Endothelial cell (in vitro differentiated cells): ENCODE measurements at regions not wholly inside any gene's neighbourhood (a gene's known extent, or its start where the extent isn't known, plus 50 kb on each side); places are given as distances from the start of the nearest gene placed in this dataset.

Experiments
- DNase-seq: peaks from one replicate; pipeline ENCODE4 v3.0.0; 2021; ENCODE audit warnings: low spot score
- H3K27ac Mint-ChIP-seq: one replicate; pipeline ENCODE4 v1.8.0; 2021; ENCODE audit warnings: mixed read lengths, inconsistent platforms; ENCODE audit not compliant: unreplicated experiment
- H3K27me3 Mint-ChIP-seq: one replicate; pipeline ENCODE4 v1.8.0; 2021; ENCODE audit warnings: mild to moderate bottlenecking, moderate library complexity, mixed read lengths, inconsistent platforms; ENCODE audit not compliant: unreplicated experiment
- H3K36me3 Mint-ChIP-seq: one replicate; pipeline ENCODE4 v1.8.0; 2021; ENCODE audit warnings: mild to moderate bottlenecking, low read depth, mixed read lengths, inconsistent platforms; ENCODE audit not compliant: unreplicated experiment
- H3K4me1 Mint-ChIP-seq: one replicate; pipeline ENCODE4 v1.8.0; 2021; ENCODE audit warnings: mild to moderate bottlenecking, mixed read lengths, inconsistent platforms; ENCODE audit not compliant: unreplicated experiment
- H3K4me3 Mint-ChIP-seq: one replicate; pipeline ENCODE4 v1.8.0; 2021; ENCODE audit warnings: mild to moderate bottlenecking, mixed read lengths, inconsistent platforms; ENCODE audit not compliant: unreplicated experiment
- H3K9me3 Mint-ChIP-seq: one replicate; pipeline ENCODE4 v1.8.0; 2021; ENCODE audit warnings: mixed read lengths, inconsistent platforms; ENCODE audit not compliant: unreplicated experiment
- TF ChIP-seq, protein P1 (sequence below): fragments of 200-600 bp; sonication (generic); IDR thresholded peaks from one replicate; pipeline ENCODE4 v1.5.0; 2021; ENCODE audit warnings: antibody characterized with exemption; ENCODE audit not compliant: unreplicated experiment

DNA sequence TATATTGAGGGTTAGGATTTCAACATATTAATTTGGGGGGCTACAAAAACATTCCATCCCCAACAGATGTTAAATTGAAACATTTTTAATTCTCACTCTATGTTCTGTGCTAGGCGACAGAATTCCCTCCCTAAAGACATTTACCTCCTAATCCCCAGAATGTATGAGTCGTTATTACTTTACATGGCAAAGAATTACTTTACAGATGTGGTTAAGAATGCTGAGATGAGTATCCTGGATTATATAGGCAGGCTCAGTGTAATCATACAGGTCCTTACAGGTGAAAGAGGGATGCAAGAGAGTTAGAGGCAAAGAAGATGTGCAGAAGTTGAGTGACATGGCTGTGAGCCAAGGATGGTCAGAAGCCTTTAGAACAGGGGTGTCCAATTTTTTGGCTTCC lies 974.1 kb upstream of the ACVR2A start:
- TF ChIP-seq, protein P1, sequence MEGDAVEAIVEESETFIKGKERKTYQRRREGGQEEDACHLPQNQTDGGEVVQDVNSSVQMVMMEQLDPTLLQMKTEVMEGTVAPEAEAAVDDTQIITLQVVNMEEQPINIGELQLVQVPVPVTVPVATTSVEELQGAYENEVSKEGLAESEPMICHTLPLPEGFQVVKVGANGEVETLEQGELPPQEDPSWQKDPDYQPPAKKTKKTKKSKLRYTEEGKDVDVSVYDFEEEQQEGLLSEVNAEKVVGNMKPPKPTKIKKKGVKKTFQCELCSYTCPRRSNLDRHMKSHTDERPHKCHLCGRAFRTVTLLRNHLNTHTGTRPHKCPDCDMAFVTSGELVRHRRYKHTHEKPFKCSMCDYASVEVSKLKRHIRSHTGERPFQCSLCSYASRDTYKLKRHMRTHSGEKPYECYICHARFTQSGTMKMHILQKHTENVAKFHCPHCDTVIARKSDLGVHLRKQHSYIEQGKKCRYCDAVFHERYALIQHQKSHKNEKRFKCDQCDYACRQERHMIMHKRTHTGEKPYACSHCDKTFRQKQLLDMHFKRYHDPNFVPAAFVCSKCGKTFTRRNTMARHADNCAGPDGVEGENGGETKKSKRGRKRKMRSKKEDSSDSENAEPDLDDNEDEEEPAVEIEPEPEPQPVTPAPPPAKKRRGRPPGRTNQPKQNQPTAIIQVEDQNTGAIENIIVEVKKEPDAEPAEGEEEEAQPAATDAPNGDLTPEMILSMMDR: no peak
- Mint-ChIP-seq H3K9me3 (no peaks in the 10 kb centered on the region), H3K27me3 (no peaks in the 10 kb centered on the region), H3K36me3 (no peaks in the 10 kb centered on the region), H3K4me3 (no peak overlapping the region), H3K27ac (no peak overlapping the region), H3K4me1 (no peaks in the 10 kb centered on the region)
- DNase-seq: no peak

DNA sequence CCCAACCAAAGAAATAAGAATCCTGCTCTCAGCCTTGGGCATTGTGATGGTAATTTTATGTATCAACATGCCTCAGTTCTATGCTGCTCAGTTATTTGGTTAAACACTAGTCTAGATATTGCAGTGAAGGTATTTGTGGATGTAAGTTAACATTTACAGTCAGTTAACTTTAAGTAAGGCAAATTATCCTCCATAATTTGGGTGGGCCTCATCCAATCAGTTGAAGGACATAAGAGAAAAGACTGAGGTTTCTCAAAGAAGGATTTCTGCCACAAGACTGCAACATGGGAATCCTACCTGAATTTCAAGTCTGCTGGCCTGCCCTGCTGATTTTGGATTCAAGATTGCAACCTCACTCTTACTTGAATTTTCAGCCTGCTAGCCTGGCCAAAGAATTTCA lies 975.5 kb upstream of the ACVR2A start:
- no peaks in the 10 kb centered on the region for H3K9me3 Mint-ChIP-seq
- H3K4me1 Mint-ChIP-seq: no peaks in the 10 kb centered on the region
- no peak for DNase-seq
- H3K36me3 Mint-ChIP-seq: no peaks in the 10 kb centered on the region
- no peak overlapping the region for H3K4me3 Mint-ChIP-seq
- H3K27ac Mint-ChIP-seq: no peak overlapping the region
- no peaks in the 10 kb centered on the region for H3K27me3 Mint-ChIP-seq
- TF ChIP-seq, protein P1: no peak

DNA sequence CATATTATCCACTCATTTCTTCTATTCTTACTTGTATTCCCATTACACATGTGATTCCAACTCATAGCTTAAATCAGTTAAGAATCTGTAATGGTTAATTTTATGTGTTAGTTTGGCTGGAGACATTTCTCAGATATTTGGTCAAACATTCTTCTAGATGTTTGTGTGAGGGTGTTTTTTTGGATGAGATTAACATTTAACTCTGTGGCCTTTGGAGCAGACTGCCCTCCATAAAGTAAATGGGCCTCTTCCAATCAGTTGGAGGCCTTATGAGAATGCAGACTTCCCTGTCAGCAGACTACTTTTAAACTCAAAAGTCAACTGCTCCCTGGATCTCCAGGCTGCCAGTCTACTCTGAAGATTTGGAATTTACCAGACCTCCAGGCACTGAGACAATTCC lies 976.8 kb upstream of the ACVR2A start:
- TF ChIP-seq, protein P1: no peak
- Mint-ChIP-seq H3K4me3 (no peak overlapping the region), H3K36me3 (no peaks in the 10 kb centered on the region), H3K27me3 (no peaks in the 10 kb centered on the region), H3K9me3 (no peaks in the 10 kb centered on the region), H3K27ac (no peak overlapping the region), H3K4me1 (no peaks in the 10 kb centered on the region)
- no peak for DNase-seq

DNA sequence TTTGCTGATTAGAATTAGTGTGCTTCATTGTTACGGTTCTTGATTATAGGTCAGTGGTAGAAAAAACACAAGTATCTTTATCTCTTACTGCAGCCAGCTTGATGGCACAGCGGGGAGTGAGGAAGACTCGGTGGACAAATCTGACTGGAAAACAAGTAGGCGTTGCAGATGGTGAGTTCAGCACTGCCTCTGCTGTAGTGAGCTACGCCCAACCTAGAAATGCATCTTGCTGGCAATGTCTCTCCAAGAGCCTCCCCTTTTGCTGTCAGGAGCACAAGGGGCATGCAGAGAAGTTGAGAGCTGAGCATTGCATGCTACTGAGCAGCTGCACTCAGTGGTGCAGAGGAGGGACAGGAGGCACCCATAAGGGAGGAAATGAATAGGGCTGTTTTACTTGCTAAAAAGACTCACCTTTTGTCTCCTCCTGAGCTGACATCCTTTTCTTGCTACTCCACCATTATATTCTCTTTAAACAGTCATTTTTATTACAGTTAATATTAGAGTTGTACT lies 977.3 kb upstream of the ACVR2A start:
- Mint-ChIP-seq H3K27me3 (no peaks in the 10 kb centered on the region), H3K36me3 (no peaks in the 10 kb centered on the region), H3K9me3 (no peaks in the 10 kb centered on the region), H3K4me3 (no peak overlapping the region), H3K27ac (no peak overlapping the region), H3K4me1 (no peaks in the 10 kb centered on the region)
- TF ChIP-seq, protein P1: no peak
- no peak for DNase-seq

DNA sequence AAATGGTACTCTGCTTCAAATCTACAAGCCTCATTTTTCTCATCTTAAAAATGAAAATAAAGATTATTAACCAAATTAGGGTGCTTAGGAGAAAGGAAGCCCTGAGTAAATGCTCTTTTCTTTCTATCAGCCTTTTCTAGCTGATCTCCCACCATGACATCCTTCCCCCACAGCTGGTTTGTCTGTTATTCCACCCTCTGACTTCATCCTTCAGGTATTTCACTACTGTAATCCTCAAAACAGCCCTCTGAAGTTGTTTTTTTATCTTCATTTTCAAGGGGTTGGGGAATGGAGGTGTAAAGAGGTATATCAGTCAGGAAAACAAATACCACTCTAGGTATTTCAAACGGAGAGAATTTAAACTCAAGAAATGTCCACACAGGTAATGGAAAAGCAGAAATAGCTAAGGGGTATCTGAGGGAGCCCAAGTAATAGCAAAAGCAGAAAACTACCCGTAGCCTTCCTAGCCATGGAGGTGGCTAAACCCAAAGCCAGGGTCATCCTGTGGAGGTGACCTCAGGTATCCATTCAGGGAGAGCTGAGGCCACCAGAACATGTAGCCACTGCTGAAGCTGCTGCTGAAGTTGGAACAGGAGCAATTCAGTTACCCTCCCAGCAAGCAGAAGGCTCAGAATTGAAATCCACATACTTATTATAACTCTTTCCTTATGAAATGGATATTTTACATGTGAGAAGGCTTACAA lies 990.9 kb upstream of the ACVR2A start:
- no peak for DNase-seq
- Mint-ChIP-seq H3K27ac (no peak overlapping the region), H3K27me3 (no peaks in the 10 kb centered on the region), H3K9me3 (no peaks in the 10 kb centered on the region), H3K4me3 (no peak overlapping the region), H3K4me1 (peaks cover 3% of the 10 kb centered on the region), H3K36me3 (no peaks in the 10 kb centered on the region)
- TF ChIP-seq, protein P1: no peak
